Ovary (tissue), 7 donors: ENCODE measurements at regions not wholly inside any gene's neighbourhood (a gene's known extent, or its start where the extent isn't known, plus 50 kb on each side); places are given as distances from the start of the nearest gene placed in this dataset.

Experiments
- DNase-seq, 5 donors: peaks; one replicate each; pipeline ENCODE4 v3.0.0-alpha.2; 2019 to 2020
- H3K27ac ChIP-seq, 2 donors: fragments of 200-600 bp; one replicate each; pipeline versions ENCODE4 v1.5.1 to v1.8.0; 2019 to 2022
- H3K27me3 ChIP-seq: fragments of 200-600 bp; one replicate; pipeline ENCODE4 v1.8.0; 2022
- H3K36me3 ChIP-seq: fragments of 200-600 bp; sonication (generic); one replicate; pipeline ENCODE4 v1.5.1; 2019
- H3K4me1 ChIP-seq: one replicate; pipeline ENCODE4 v1.8.1; 2013; ENCODE audit warnings: mild to moderate bottlenecking, moderate library complexity; ENCODE audit not compliant: insufficient read depth
- H3K4me3 ChIP-seq: fragments of 200-600 bp; sonication (generic); one replicate; pipeline ENCODE4 v1.5.1; 2017
- H3K9me3 ChIP-seq, 2 donors: fragments of 200-600 bp in 1 of 2; sonication (generic) in 1 of 2; one replicate each; pipeline versions ENCODE4 v1.5.1 to v1.8.1; 2013 to 2019; ENCODE audit warnings: mild to moderate bottlenecking in 1 of 2, moderate library complexity in 1 of 2
- CTCF ChIP-seq, 3 donors: fragments of 450-650 bp in 2 of 3; fragments of 200-600 bp in 1 of 3; IDR thresholded peaks; one replicate each; pipeline versions ENCODE4 v1.5.1 to v1.8.0; 2016 to 2022; ENCODE audit warnings: antibody characterized with exemption in 3 of 3, mild to moderate bottlenecking in 1 of 3
- EP300 ChIP-seq: sonication (generic); formaldehyde crosslinking; IDR thresholded peaks from one replicate; pipeline ENCODE4 v1.6.1; 2017; ENCODE audit warnings: antibody characterized with exemption
- POLR2A ChIP-seq: fragments of 450-650 bp; IDR thresholded peaks from one replicate; pipeline ENCODE4 v1.6.1; 2017; ENCODE audit warnings: antibody characterized with exemption, mild to moderate bottlenecking, moderate library complexity
- WGBS, 3 donors: extraction: QIAGEN DNeasy Blood & Tissue Kit in 1 of 3; methylation state at CpG; one replicate each; pipeline versions ENCODE4 v1.1.5 to v1.1.7; 2013 to 2017; 5-methylcytosine and 5-hydroxymethylcytosine counted together
- intact Hi-C, 4 donors: fragments of 100-400 bp; cut with DNase I; formaldehyde crosslinking; loops; one replicate each; pipeline versions ENCODE4 v1.11.0 to v1.15.1; 2022 to 2023
- donor health status: DM: no; HTN: no; CAD: no; lungs with moderate emphysema.
- donor health status: DM: no; HTN: no; CAD: no.
- donor health status: Bipolar disorder and iron deficiency.
- donor health status: DM: no; HTN: no; CAD: no.
- donor health status: DM: yes; HTN: yes; CAD: no.

GRCh38 chr2:63668466-63668865, 79.7 kb downstream of the MDH1 start:
- WGBS, 3 donors: 55 to 59% (median 55%) methylated on average over 4 of the region's 4 CpGs
- H3K27me3 ChIP-seq: no peaks in the 10 kb centered on the region
- no peak overlapping the region for H3K27ac ChIP-seq
- no peaks in the 10 kb centered on the region for H3K9me3 ChIP-seq
- H3K4me1 ChIP-seq: no peaks in the 10 kb centered on the region
- no peak overlapping the region for H3K4me3 ChIP-seq
- intact Hi-C loops: no loop called here
- TF ChIP-seq EP300 (no peak), POLR2A (no peak), CTCF (IDR thresholded peaks at IDR 0.05) (no peak)
- no peak for DNase-seq
- H3K36me3 ChIP-seq: no peaks in the 10 kb centered on the region

GRCh38 chr2:63669596-63669995, 80.8 kb downstream of the MDH1 start:
- Histone ChIP-seq H3K27me3 (no peaks in the 10 kb centered on the region), H3K9me3 (no peaks in the 10 kb centered on the region), H3K27ac (no peak overlapping the region), H3K4me3 (no peak overlapping the region), H3K36me3 (no peaks in the 10 kb centered on the region), H3K4me1 (no peaks in the 10 kb centered on the region)
- intact Hi-C loops: no loop called here
- DNase-seq: no peak
- TF ChIP-seq EP300 (no peak), POLR2A (no peak), CTCF (IDR thresholded peaks at IDR 0.05) (no peak)
- WGBS, 3 donors: 82 to 91% (median 89%) methylated on average over 3 of the region's 3 CpGs

GRCh38 chr2:63673865-63674533, 85.2 kb downstream of the MDH1 start:
- Histone ChIP-seq H3K4me1 (no peaks in the 10 kb centered on the region), H3K9me3 (no peaks in the 10 kb centered on the region), H3K4me3 (no peak overlapping the region), H3K27ac (no peak overlapping the region), H3K27me3 (no peaks in the 10 kb centered on the region), H3K36me3 (no peaks in the 10 kb centered on the region)
- 72 to 78% (median 77%) methylated on average over 4 of the region's 4 CpGs for WGBS, 3 donors
- no peak for DNase-seq
- TF ChIP-seq CTCF (IDR thresholded peaks at IDR 0.05) (no peak), POLR2A (no peak), EP300 (no peak)
- intact Hi-C loops: no loop called here

GRCh38 chr2:63675026-63675425, 86.3 kb downstream of the MDH1 start:
- Histone ChIP-seq H3K27ac (no peak overlapping the region), H3K4me3 (no peak overlapping the region), H3K27me3 (no peaks in the 10 kb centered on the region), H3K9me3 (no peaks in the 10 kb centered on the region), H3K36me3 (no peaks in the 10 kb centered on the region), H3K4me1 (no peaks in the 10 kb centered on the region)
- no peak for DNase-seq
- intact Hi-C loops: no loop called here
- WGBS, 3 donors: 69 to 74% (median 70%) methylated on average over 1 of the region's 1 CpG
- TF ChIP-seq POLR2A (no peak), CTCF (IDR thresholded peaks at IDR 0.05) (no peak), EP300 (no peak)
